ENCODE measurements at regions not wholly inside any gene's neighbourhood (a gene's known extent, or its start where the extent isn't known, plus 50 kb on each side); places are given as distances from the start of the nearest gene placed in this dataset.

DNA sequence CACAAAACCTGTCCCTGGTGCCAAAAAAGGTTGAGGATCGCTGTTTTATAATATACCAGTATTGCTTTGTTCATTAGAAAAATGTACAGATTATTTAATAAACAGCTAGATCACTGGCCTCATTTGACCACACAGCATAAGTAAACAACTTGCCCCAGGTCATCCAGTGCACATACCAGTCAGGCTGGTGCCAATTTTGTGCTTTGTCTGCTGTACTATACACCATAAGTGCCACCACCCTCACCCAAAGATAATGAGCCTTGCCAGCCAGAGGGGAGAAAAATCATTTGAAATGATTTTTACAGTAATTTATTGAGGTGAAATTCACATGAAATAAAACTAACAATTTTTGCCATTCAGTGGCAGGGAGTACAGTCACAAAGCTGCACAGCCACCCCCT, 202.2 kb upstream of the TWIST2 start:
- no peak overlapping the region for H3K27ac ChIP-seq (ENCODE audit: low read depth in 1 of 2, low read length in 1 of 2)
- 95% methylated on average over 1 of the region's 1 CpG for WGBS

DNA sequence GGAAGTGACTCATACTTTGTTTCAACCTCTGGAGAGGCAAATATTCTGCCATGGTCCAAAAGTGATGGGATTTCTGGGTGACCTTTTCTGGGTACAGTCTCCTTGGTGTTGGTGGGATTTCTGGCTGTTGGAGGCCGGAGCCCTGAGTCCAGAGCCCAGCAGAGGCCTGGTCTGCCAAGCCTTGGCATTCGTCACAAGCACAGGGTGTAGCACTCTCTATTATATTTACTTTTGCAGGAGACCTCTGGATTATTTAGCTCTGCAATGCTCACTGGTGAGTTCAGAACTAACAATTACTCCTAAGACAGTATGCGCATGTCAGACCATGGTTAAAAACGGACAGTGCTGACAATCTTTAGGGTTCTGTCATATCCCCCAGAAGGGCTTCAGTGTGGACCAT, 201.6 kb upstream of the TWIST2 start:
- WGBS, result 92% methylated on average over 4 of the region's 4 CpGs
- no peaks in the 10 kb centered on the region for H3K9me3 ChIP-seq (ENCODE audit: control insufficient read depth in 2 of 2, insufficient read depth in 1 of 2, low read length in 1 of 2)
- H3K36me3 ChIP-seq (ENCODE audit: control insufficient read depth in 2 of 2, insufficient read depth in 2 of 2, low read length in 1 of 2), result no peaks in the 10 kb centered on the region
- peaks cover 0 to 2% of the 10 kb centered on the region in 2 donors for H3K27me3 ChIP-seq (ENCODE audit: control insufficient read depth in 2 of 2, insufficient read depth in 1 of 2, low read length in 1 of 2)
- no peaks in the 10 kb centered on the region for H3K4me1 ChIP-seq (ENCODE audit: control insufficient read depth in 2 of 2, insufficient read depth in 2 of 2, low read length in 2 of 2)
- H3K4me3 ChIP-seq (ENCODE audit: low read length in 2 of 2), result no peak overlapping the region
- no peak for DNase-seq (ENCODE audit: low read depth in 6 of 9, low spot score in 9 of 9)
- H3K27ac ChIP-seq (ENCODE audit: low read depth in 1 of 2, low read length in 1 of 2), result no peak overlapping the region

More for the DNA sequence above, 202.2 kb upstream of the TWIST2 start:
- H3K4me3 ChIP-seq (ENCODE audit: low read length in 2 of 2), result no peak overlapping the region
- DNase-seq (ENCODE audit: low read depth in 6 of 9, low spot score in 9 of 9), result no peak
- peaks cover 0 to 2% of the 10 kb centered on the region in 2 donors for H3K27me3 ChIP-seq (ENCODE audit: control insufficient read depth in 2 of 2, insufficient read depth in 1 of 2, low read length in 1 of 2)
- no peaks in the 10 kb centered on the region for H3K36me3 ChIP-seq (ENCODE audit: control insufficient read depth in 2 of 2, insufficient read depth in 2 of 2, low read length in 1 of 2)
- no peaks in the 10 kb centered on the region for H3K4me1 ChIP-seq (ENCODE audit: control insufficient read depth in 2 of 2, insufficient read depth in 2 of 2, low read length in 2 of 2)
- H3K9me3 ChIP-seq (ENCODE audit: control insufficient read depth in 2 of 2, insufficient read depth in 1 of 2, low read length in 1 of 2), result no peaks in the 10 kb centered on the region

- Histone ChIP-seq H3K27me3 (ENCODE audit: control insufficient read depth in 2 of 2, insufficient read depth in 1 of 2, low read length in 1 of 2) (peaks cover 0 to 2% of the 10 kb centered on the region in 2 donors), H3K4me3 (ENCODE audit: low read length in 2 of 2) (no peak overlapping the region), H3K9me3 (ENCODE audit: control insufficient read depth in 2 of 2, insufficient read depth in 1 of 2, low read length in 1 of 2) (no peaks in the 10 kb centered on the region), H3K27ac (ENCODE audit: low read depth in 1 of 2, low read length in 1 of 2) (no peak overlapping the region), H3K36me3 (ENCODE audit: control insufficient read depth in 2 of 2, insufficient read depth in 2 of 2, low read length in 1 of 2) (no peaks in the 10 kb centered on the region), H3K4me1 (ENCODE audit: control insufficient read depth in 2 of 2, insufficient read depth in 2 of 2, low read length in 2 of 2) (no peaks in the 10 kb centered on the region)
- DNase-seq (ENCODE audit: low read depth in 6 of 9, low spot score in 9 of 9), result no peak
- 83% methylated on average over 4 of the region's 4 CpGs for whole genome bisulfite sequencing
Measured at GRCh38 chr2:238646803-238647202, 201.1 kb upstream of the TWIST2 start.

DNA sequence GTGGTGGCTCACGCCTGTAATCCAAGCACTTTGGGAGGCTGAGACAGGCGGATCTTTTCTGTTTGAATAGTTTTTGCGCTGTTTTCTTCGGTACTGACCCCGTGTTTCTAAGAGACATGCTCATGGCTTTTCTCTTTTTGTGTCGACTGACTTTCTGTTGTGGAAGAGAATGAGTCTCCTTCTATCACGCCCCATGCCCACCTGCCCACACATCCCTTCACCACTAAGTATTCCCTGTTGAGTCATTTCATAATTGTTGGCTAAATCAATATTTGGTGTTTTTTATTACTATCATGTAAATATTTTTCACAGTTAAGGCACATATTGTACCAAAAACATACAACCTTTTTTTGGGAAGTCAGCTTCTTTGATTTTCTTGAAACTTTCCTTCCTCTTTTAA, 198.8 kb upstream of the TWIST2 start:
- WGBS, result 95% methylated on average over 7 of the region's 7 CpGs
- H3K4me1 ChIP-seq (ENCODE audit: control insufficient read depth in 2 of 2, insufficient read depth in 2 of 2, low read length in 2 of 2), result no peaks in the 10 kb centered on the region

GRCh38 chr2:238649936-238650518, 197.9 kb upstream of the TWIST2 start:
- Histone ChIP-seq H3K36me3 (ENCODE audit: control insufficient read depth in 2 of 2, insufficient read depth in 2 of 2, low read length in 1 of 2) (no peaks in the 10 kb centered on the region), H3K27ac (ENCODE audit: low read depth in 1 of 2, low read length in 1 of 2) (no peak overlapping the region), H3K9me3 (ENCODE audit: control insufficient read depth in 2 of 2, insufficient read depth in 1 of 2, low read length in 1 of 2) (peaks cover 0 to 5% of the 10 kb centered on the region in 2 donors), H3K4me1 (ENCODE audit: control insufficient read depth in 2 of 2, insufficient read depth in 2 of 2, low read length in 2 of 2) (no peaks in the 10 kb centered on the region), H3K4me3 (ENCODE audit: low read length in 2 of 2) (no peak overlapping the region), H3K27me3 (ENCODE audit: control insufficient read depth in 2 of 2, insufficient read depth in 1 of 2, low read length in 1 of 2) (no peaks in the 10 kb centered on the region)
- WGBS, result 96% methylated on average over 10 of the region's 10 CpGs
- DNase-seq (ENCODE audit: low read depth in 6 of 9, low spot score in 9 of 9), result no peak

More for the DNA sequence above, 198.8 kb upstream of the TWIST2 start:
- H3K9me3 ChIP-seq (ENCODE audit: control insufficient read depth in 2 of 2, insufficient read depth in 1 of 2, low read length in 1 of 2), result peaks cover 0 to 5% of the 10 kb centered on the region in 2 donors
- no peak overlapping the region for H3K27ac ChIP-seq (ENCODE audit: low read depth in 1 of 2, low read length in 1 of 2)
- H3K36me3 ChIP-seq (ENCODE audit: control insufficient read depth in 2 of 2, insufficient read depth in 2 of 2, low read length in 1 of 2), result no peaks in the 10 kb centered on the region
- DNase-seq (ENCODE audit: low read depth in 6 of 9, low spot score in 9 of 9), result no peak
- no peaks in the 10 kb centered on the region for H3K27me3 ChIP-seq (ENCODE audit: control insufficient read depth in 2 of 2, insufficient read depth in 1 of 2, low read length in 1 of 2)
- H3K4me3 ChIP-seq (ENCODE audit: low read length in 2 of 2), result no peak overlapping the region

DNA sequence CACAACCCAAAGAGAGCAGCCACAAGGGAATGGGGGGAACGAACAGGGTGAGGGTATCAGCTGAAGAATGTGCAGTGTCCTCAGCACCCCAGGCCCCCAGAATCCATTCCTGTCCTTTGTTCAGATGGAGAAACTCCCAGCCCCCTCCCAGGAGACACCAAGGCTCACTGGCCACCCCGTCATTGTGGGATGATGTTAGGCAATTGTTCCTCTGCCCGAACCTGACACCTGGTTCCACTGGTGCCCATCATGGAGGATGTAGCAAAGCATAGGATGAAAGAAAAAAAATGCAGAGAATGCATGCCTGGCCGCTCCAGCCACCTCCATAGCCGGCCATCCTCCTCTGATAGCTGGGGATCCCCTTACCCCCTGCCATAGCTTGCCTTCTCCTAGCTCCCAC, 197.3 kb upstream of the TWIST2 start:
- H3K4me3 ChIP-seq (ENCODE audit: low read length in 2 of 2), result no peak overlapping the region
- H3K27ac ChIP-seq (ENCODE audit: low read depth in 1 of 2, low read length in 1 of 2), result no peak overlapping the region
- DNase-seq (ENCODE audit: low read depth in 6 of 9, low spot score in 9 of 9), result no peak
- H3K36me3 ChIP-seq (ENCODE audit: control insufficient read depth in 2 of 2, insufficient read depth in 2 of 2, low read length in 1 of 2), result no peaks in the 10 kb centered on the region
- peaks cover 0 to 5% of the 10 kb centered on the region in 2 donors for H3K9me3 ChIP-seq (ENCODE audit: control insufficient read depth in 2 of 2, insufficient read depth in 1 of 2, low read length in 1 of 2)
- no peaks in the 10 kb centered on the region for H3K4me1 ChIP-seq (ENCODE audit: control insufficient read depth in 2 of 2, insufficient read depth in 2 of 2, low read length in 2 of 2)
- H3K27me3 ChIP-seq (ENCODE audit: control insufficient read depth in 2 of 2, insufficient read depth in 1 of 2, low read length in 1 of 2), result no peaks in the 10 kb centered on the region
- 91% methylated on average over 5 of the region's 5 CpGs for WGBS

DNA sequence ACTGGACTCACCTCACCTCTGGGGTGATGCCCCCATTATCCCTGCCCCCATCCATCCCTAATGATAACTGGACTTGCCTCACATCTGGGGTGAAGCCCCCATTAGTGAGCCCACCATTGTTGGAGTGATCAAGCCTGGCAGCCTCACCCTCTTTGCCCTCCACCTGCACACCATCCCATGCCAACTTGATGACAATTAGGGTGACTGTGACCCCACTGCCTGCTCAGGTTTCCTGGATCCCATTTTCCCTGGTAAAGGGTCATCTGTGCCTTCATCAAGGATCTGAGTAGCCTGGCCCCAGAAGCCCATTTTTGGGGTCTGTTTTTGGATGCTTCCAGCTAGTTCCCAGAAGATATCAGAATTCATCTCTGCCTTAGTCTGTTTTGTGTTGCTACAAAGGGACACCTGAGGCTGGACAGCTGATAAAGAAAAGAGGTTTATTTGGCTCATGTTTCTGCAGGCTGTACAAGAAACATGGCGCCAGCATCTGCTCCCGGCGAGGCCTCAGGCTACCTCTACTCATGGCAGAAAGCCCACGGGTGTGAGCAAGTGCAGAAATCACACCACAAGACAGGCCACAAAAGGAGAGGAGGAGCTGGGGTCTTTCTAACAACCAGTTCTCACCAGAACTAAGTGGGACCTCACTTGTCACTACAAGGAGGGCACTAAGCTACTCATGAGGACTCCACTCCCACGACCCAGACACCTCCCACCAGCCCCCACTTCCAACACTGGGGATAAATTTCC, 196.4 kb upstream of the TWIST2 start:
- DNase-seq (ENCODE audit: low read depth in 6 of 9, low spot score in 9 of 9), result no peak
- Histone ChIP-seq H3K36me3 (ENCODE audit: control insufficient read depth in 2 of 2, insufficient read depth in 2 of 2, low read length in 1 of 2) (no peaks in the 10 kb centered on the region), H3K27ac (ENCODE audit: low read depth in 1 of 2, low read length in 1 of 2) (no peak overlapping the region), H3K9me3 (ENCODE audit: control insufficient read depth in 2 of 2, insufficient read depth in 1 of 2, low read length in 1 of 2) (peaks cover 0 to 5% of the 10 kb centered on the region in 2 donors), H3K27me3 (ENCODE audit: control insufficient read depth in 2 of 2, insufficient read depth in 1 of 2, low read length in 1 of 2) (no peaks in the 10 kb centered on the region), H3K4me1 (ENCODE audit: control insufficient read depth in 2 of 2, insufficient read depth in 2 of 2, low read length in 2 of 2) (no peaks in the 10 kb centered on the region), H3K4me3 (ENCODE audit: low read length in 2 of 2) (no peak overlapping the region)
- WGBS, result 94% methylated on average over 5 of the region's 5 CpGs

DNA sequence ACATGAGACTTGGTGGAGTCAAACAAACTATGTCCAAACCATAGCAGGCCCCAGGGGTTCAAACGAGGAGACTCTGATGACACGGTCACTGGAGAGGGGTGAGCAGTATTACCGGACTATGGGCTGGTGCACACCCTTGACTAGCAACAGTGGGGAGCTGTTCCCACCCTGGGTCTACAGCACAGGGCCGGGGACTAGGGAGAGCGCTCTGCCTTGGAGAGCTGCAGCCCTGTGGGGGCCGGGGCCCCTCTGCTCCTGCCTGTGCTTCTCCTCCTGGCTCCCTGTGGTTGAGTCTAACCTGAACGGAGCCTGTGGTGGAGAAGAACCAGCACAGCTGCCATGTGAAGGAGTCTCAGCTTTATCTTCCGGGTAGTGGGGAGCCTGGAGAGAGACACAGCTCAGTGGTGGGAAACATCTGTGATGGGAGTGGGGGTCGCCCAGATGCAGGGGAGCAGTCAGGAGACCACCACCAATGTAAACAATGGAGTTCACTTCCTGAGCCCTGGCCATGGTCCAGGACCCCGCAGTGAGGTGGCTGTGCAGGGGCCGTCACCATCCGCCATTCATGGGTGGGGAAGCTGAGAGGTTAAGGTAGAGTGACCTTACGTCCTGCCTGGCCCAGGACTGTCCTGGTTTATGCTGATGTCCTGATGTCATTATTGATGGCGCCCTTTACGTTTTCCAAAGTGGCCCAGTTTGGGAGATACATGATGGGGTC, 195.7 kb upstream of the TWIST2 start:
- 97% methylated on average over 15 of the region's 15 CpGs for WGBS
- H3K9me3 ChIP-seq (ENCODE audit: control insufficient read depth in 2 of 2, insufficient read depth in 1 of 2, low read length in 1 of 2), result peaks cover 0 to 5% of the 10 kb centered on the region in 2 donors
- no peaks in the 10 kb centered on the region for H3K4me1 ChIP-seq (ENCODE audit: control insufficient read depth in 2 of 2, insufficient read depth in 2 of 2, low read length in 2 of 2)
- DNase-seq (ENCODE audit: low read depth in 6 of 9, low spot score in 9 of 9), result no peak
- H3K27ac ChIP-seq (ENCODE audit: low read depth in 1 of 2, low read length in 1 of 2), result no peak overlapping the region
- no peaks in the 10 kb centered on the region for H3K27me3 ChIP-seq (ENCODE audit: control insufficient read depth in 2 of 2, insufficient read depth in 1 of 2, low read length in 1 of 2)
- H3K36me3 ChIP-seq (ENCODE audit: control insufficient read depth in 2 of 2, insufficient read depth in 2 of 2, low read length in 1 of 2), result no peaks in the 10 kb centered on the region
- no peak overlapping the region for H3K4me3 ChIP-seq (ENCODE audit: low read length in 2 of 2)

DNA sequence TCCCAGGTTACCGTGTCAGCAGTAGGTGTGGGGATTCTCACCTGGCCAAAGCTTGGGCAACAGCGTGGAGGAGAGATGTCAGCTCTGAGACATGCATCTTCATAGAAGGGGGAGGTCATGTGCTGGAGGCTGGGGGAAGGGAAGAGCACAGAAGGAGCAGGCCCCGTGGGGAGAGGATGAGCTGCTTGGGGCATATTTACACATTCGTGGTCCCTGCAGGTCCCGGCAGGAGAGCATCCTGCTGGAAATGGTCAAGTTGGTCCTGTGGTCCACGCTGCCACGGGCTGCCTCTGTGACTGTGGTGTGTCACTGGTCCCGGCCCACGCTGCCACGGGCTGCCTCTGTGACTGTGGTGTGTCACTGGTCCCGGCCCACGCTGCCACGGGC, 195.1 kb upstream of the TWIST2 start:
- WGBS, result 94% methylated on average over 10 of the region's 13 CpGs
- H3K9me3 ChIP-seq (ENCODE audit: control insufficient read depth in 2 of 2, insufficient read depth in 1 of 2, low read length in 1 of 2), result peaks cover 0 to 5% of the 10 kb centered on the region in 2 donors
- DNase-seq (ENCODE audit: low read depth in 6 of 9, low spot score in 9 of 9), result no peak
- no peaks in the 10 kb centered on the region for H3K4me1 ChIP-seq (ENCODE audit: control insufficient read depth in 2 of 2, insufficient read depth in 2 of 2, low read length in 2 of 2)
- H3K4me3 ChIP-seq (ENCODE audit: low read length in 2 of 2), result no peak overlapping the region
- H3K27ac ChIP-seq (ENCODE audit: low read depth in 1 of 2, low read length in 1 of 2), result no peak overlapping the region
- no peaks in the 10 kb centered on the region for H3K27me3 ChIP-seq (ENCODE audit: control insufficient read depth in 2 of 2, insufficient read depth in 1 of 2, low read length in 1 of 2)
- H3K36me3 ChIP-seq (ENCODE audit: control insufficient read depth in 2 of 2, insufficient read depth in 2 of 2, low read length in 1 of 2), result no peaks in the 10 kb centered on the region
